H7 (cell line): ENCODE measurements at regions not wholly inside any gene's neighbourhood (a gene's known extent, or its start where the extent isn't known, plus 50 kb on each side); places are given as distances from the start of the nearest gene placed in this dataset.

Source experiments
- DNase-seq: peaks from one replicate; pipeline ENCODE4 v3.0.0; 2012
- H3K27me3 ChIP-seq: 2 replicates; pipeline ENCODE4 v1.6.0; 2011; ENCODE audit warnings: mild to moderate bottlenecking, low read length; ENCODE audit not compliant: control insufficient read depth, insufficient read depth
- H3K36me3 ChIP-seq: replicated peaks from 2 replicates; pipeline ENCODE4 v1.5.1; 2011; ENCODE audit warnings: low read length; ENCODE audit not compliant: control insufficient read depth, insufficient read depth
- H3K4me3 ChIP-seq: 2 replicates; pipeline ENCODE4 v1.5.1; 2011; ENCODE audit warnings: low read depth, mild to moderate bottlenecking, control low read depth, low read length, moderate library complexity; ENCODE audit not compliant: insufficient read depth

DNA sequence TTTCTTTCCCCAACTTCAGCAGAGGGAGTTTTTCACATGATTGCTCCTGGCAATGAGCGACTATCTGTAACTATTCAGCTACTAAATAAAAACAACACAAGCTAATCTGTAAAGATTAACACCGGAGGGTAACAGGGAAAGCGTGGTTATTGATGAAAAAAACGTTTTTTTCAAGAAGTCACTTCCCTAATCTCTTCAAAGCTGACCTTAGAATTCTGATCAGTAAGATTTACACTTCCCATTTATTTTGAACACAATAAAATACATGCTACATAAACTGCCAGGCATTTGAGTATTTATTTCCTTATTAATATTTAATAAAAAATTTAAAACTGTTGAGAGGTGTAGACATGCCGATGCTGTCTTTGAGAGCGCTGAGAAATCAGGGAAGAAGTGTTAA, 207.4 kb upstream of the HDAC4 start:
- Histone ChIP-seq H3K27me3 (no peaks in the 10 kb centered on the region), H3K36me3 (no peaks in the 10 kb centered on the region), H3K4me3 (no peak overlapping the region)
- no peak for DNase-seq

GRCh38 chr2:239607517-239608191, 206.8 kb upstream of the HDAC4 start:
- DNase-seq = peak; percentile 58
- no peaks in the 10 kb centered on the region for H3K27me3 ChIP-seq
- no peak overlapping the region for H3K4me3 ChIP-seq
- H3K36me3 ChIP-seq = no peaks in the 10 kb centered on the region

DNA sequence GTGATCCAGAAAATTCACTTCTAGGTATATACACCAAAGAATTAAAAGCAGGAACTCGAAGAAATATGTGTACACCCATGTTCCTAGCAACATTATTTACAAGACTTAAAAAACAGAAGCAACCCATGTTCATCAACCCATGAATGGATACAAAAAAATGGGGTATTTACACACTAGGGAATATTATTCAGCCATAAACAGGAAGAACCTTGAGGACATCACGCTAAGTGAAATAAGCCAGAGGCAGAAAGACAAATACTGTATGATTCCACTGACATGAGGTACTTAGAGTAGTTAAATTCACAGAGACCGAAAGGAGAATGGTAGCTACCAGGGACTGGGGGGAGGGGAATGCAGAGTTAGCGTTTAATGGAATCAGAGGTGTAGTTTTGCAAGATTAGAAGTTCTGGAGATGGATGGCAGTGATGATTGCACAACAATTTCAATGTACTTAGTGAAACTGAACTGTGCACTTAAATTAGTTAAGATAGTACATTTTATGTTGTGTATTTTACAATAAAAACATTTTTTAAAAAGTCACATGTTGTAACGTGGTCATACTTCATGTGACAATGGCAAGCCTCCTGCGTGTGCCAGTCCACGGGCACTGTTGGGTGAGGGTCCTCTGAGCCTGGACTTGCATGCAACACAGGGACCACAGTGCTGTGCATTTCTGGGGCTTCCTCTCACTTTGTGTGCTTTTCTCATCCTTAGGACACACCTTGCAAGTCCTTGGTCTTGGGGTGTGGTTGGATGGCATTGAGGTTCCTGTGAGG, 206.1 kb upstream of the HDAC4 start:
- no peaks in the 10 kb centered on the region for H3K27me3 ChIP-seq
- no peaks in the 10 kb centered on the region for H3K36me3 ChIP-seq
- DNase-seq = no peak
- no peak overlapping the region for H3K4me3 ChIP-seq

- Histone ChIP-seq H3K27me3 (no peaks in the 10 kb centered on the region), H3K36me3 (no peaks in the 10 kb centered on the region), H3K4me3 (no peak overlapping the region)
- DNase-seq = no peak
Measured at GRCh38 chr2:239605976-239606375, 205.2 kb upstream of the HDAC4 start.

- DNase-seq = no peak
- H3K27me3 ChIP-seq = no peaks in the 10 kb centered on the region
- H3K36me3 ChIP-seq = no peaks in the 10 kb centered on the region
- H3K4me3 ChIP-seq = no peak overlapping the region
Measured at GRCh38 chr2:239605409-239605808, 204.6 kb upstream of the HDAC4 start.

- no peak for DNase-seq
- H3K27me3 ChIP-seq = no peaks in the 10 kb centered on the region
Measured at GRCh38 chr2:239604861-239605260, 204.0 kb upstream of the HDAC4 start.

DNA sequence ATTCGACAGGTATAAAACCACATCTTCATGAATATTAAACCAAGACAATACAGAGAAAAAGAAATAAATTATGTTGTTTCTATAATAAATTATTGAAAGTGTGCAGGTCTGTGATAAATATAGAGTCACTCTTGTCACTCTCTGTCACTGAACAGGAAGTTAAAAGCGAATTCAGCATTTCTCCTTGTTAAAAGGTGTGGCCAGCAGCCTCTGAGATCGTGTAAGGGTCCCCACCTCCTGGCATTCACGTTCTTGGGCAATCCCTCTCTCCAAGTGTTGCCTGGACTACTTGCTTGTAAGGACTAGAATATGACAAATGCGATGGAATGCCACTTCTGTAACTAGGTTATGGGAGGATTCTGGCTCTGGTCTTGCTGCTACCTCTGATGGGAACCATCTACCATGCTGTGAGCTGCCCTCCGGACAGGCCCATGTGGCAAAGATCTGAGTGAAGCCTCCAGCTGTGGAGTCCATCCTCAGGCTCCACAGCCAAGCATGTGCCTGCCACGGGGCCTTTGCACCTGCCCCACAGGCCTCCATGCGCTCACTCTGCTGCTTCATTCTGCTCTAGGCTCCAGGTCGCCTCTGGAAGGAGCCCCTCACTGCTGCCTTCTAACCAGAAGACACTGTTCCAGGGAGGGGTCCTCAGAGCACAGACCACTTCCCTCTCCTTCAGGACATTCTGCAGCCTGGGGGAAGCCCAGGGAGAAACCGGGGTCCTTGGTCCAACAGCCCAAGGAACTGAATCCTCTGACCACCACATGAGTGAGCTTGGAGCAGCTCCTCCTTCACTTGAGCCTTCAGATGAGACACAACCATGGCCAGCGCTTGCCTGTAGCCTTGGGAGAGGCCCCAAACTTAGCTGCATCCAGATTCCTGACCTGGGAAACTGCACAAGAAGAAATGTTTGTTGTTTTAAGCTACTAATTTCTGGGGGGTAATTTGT, 202.9 kb upstream of the HDAC4 start:
- Histone ChIP-seq H3K36me3 (no peaks in the 10 kb centered on the region), H3K27me3 (no peaks in the 10 kb centered on the region), H3K4me3 (no peak overlapping the region)
- DNase-seq = no peak

More at GRCh38 chr2:239604861-239605260, 204.0 kb upstream of the HDAC4 start:
- no peaks in the 10 kb centered on the region for H3K36me3 ChIP-seq
- no peak overlapping the region for H3K4me3 ChIP-seq

DNA sequence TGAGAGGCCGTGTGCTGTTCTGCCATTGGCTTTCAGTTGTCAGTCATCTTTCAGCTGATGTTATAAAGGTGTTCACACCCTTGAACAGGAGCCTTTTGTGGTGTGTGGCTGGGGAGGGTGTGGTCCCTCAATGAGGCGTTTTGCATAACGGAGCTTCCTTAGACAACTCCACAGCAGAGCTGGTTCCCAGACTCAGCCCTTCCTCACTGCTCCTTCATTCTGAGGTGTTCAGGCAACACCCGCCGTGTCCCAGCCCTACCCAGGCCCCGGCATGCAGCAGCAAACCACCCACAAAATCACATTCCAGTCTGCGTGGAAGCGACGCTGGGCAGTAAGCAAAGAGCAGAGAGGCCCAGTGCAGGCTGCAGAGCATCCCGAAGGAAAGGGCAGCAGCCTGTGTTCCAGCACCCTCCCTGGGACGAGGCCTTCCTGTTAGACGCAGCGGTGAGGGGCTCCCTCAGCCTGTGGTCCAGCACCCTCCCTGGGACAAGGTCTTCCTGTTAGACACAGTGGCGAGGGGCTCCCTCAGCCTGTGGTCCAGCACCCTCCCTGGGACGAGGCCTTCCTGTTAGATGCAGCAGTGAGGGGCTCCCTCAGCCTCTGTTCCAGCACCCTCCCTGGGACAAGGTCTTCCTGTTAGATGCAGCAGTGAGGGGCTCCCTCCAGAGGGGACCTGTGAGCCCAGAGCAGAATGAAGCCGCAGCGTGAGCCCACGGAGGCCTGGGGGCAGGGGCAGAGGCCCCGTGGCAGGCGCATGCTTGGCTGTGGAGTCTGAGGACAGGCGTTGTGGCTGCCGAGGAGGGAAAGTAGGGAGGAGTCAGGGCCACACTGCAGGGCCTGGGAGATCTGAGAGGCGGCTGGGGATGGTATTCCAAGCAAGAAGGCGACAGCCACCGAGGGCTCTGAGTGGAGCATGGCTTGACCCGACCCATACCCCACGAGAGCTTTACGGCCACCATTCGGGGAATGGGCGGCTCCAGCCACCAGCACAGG, 201.8 kb upstream of the HDAC4 start:
- peak; percentile 51 for DNase-seq
- H3K36me3 ChIP-seq = no peaks in the 10 kb centered on the region
- H3K27me3 ChIP-seq = no peaks in the 10 kb centered on the region
- no peak overlapping the region for H3K4me3 ChIP-seq

DNA sequence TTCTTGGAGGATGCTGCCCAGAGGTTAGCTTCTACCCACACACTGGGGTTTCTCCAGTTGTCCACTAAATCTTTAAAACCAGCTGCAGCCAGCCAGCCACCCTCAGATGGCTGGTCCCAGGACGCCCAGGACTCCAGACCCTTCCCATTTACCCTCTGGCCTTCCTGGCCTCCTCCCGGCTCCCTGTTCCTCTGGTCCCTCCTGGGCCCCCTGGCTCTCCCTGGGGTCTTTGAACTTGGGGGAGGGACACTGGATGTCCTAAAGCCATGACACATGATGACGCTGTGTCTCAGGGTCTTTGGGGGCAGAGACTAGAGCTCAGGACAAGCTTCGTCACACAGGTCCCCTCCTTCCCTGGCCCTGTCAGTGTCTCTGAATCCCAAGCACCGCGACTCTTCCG, 201.1 kb upstream of the HDAC4 start:
- H3K36me3 ChIP-seq = no peaks in the 10 kb centered on the region

GRCh38 chr2:239601201-239601851, 200.5 kb upstream of the HDAC4 start:
- H3K4me3 ChIP-seq = no peak overlapping the region
- H3K27me3 ChIP-seq = no peaks in the 10 kb centered on the region
- H3K36me3 ChIP-seq = no peaks in the 10 kb centered on the region
- peak; percentile 81 for DNase-seq

More for the DNA sequence above, 201.1 kb upstream of the HDAC4 start:
- Histone ChIP-seq H3K4me3 (no peak overlapping the region), H3K27me3 (no peaks in the 10 kb centered on the region)
- DNase-seq = peak; percentile 50

GRCh38 chr2:239600650-239601049, 199.8 kb upstream of the HDAC4 start:
- Histone ChIP-seq H3K27me3 (no peaks in the 10 kb centered on the region), H3K36me3 (no peaks in the 10 kb centered on the region), H3K4me3 (no peak overlapping the region)
- DNase-seq = peak; percentile 53

- H3K36me3 ChIP-seq = no peaks in the 10 kb centered on the region
- H3K27me3 ChIP-seq = no peaks in the 10 kb centered on the region
- peak; percentile 44 for DNase-seq
- H3K4me3 ChIP-seq = no peak overlapping the region
Measured at GRCh38 chr2:239600001-239600593, 199.3 kb upstream of the HDAC4 start.

DNA sequence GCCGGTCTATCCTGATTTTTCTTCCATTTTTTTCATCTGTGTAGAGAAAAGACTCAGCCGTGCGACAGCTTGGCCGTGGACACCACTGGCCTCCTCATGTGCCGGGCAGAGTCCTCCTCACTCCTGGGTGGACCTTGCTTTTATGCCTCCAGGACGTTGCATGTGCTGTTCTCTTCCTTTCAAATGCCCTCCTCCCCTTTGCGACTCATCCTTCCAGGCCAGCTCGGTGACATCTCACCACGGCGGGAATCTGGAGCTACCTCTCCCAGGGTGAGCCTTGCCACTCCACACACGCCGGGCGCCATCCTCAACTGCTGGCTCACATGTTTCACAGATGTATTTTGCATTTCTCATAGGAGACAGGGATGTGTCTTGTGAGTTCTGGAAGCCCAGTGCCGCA, 198.5 kb upstream of the HDAC4 start:
- peak; percentile 28 for DNase-seq
- H3K27me3 ChIP-seq = no peaks in the 10 kb centered on the region
- H3K4me3 ChIP-seq = no peak overlapping the region
- H3K36me3 ChIP-seq = no peaks in the 10 kb centered on the region
